Gastrocnemius medialis (tissue), 4 donors: ENCODE measurements at regions not wholly inside any gene's neighbourhood (a gene's known extent, or its start where the extent isn't known, plus 50 kb on each side); places are given as distances from the start of the nearest gene placed in this dataset.

ENCODE experiments used
- POLR2A ChIP-seq, 2 donors: fragments of 450-650 bp; IDR thresholded peaks; one replicate each; pipeline ENCODE4 v1.6.1; 2017; ENCODE audit warnings: antibody characterized with exemption in 2 of 2, mild to moderate bottlenecking in 2 of 2, moderate library complexity in 2 of 2
- TF ChIP-seq, protein P1 (sequence below), 5 experiments: fragments of 450-650 bp in 3 of 5; fragments of 200-600 bp in 2 of 5; sonication (generic) in 2 of 5; IDR thresholded peaks in 4 of 5; conservative IDR thresholded peaks in 1 of 5; 1 replicate in 4 of 5; 2 replicates in 1 of 5; pipeline ENCODE4 v1.5.1; 2016 to 2019; ENCODE audit warnings: antibody characterized with exemption in 5 of 5, mild to moderate bottlenecking in 3 of 5, moderate library complexity in 3 of 5

DNA sequence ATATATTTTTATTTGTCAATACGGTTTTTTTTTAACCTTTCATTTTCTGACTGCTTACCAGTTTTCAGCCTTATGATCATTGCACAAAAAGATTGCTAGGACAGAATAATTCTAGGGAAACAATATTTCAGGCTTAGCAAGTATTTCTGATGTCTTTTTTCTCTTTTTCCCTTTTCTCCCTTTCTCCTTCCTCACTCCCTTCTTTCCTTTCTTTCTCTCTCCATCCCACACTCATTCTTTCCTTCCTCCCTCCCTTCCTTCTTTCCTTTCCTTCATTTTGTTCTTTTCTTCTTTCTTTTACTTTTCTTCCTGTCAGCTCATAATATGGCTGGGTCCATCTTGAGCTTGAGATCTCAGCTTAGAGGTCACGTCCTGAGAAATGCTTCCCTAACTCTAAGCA is 601.4 kb upstream of the NOVA1 start:
- TF ChIP-seq, protein P1, sequence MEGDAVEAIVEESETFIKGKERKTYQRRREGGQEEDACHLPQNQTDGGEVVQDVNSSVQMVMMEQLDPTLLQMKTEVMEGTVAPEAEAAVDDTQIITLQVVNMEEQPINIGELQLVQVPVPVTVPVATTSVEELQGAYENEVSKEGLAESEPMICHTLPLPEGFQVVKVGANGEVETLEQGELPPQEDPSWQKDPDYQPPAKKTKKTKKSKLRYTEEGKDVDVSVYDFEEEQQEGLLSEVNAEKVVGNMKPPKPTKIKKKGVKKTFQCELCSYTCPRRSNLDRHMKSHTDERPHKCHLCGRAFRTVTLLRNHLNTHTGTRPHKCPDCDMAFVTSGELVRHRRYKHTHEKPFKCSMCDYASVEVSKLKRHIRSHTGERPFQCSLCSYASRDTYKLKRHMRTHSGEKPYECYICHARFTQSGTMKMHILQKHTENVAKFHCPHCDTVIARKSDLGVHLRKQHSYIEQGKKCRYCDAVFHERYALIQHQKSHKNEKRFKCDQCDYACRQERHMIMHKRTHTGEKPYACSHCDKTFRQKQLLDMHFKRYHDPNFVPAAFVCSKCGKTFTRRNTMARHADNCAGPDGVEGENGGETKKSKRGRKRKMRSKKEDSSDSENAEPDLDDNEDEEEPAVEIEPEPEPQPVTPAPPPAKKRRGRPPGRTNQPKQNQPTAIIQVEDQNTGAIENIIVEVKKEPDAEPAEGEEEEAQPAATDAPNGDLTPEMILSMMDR (IDR thresholded peaks at IDR 0.05 in 4 of 5, conservative IDR thresholded peaks at IDR 0.05 in 1 of 5): no peak
- TF ChIP-seq POLR2A (IDR thresholded peaks at IDR 0.05): no peak
